SK-N-SH (cell line): ENCODE measurements at regions not wholly inside any gene's neighbourhood (a gene's known extent, or its start where the extent isn't known, plus 50 kb on each side); places are given as distances from the start of the nearest gene placed in this dataset.

Source experiments
- CTCF ChIA-PET: fragments of 300-600, 350-600 bp; formaldehyde crosslinking; extraction: SDS; loops from one replicate; lab custom pipeline; 2021; lab: Yijun Ruan, JAX
- POLR2A ChIA-PET: fragments of 350-600 bp; sonication (Branson Sonifier 250); formaldehyde crosslinking; extraction: SDS; loops from one replicate; lab custom pipeline; 2020; ENCODE audit warnings: antibody characterized with exemption, inconsistent platforms; lab: Yijun Ruan, JAX
- DNase-seq: peaks from one replicate; pipeline ENCODE4 v3.0.0; 2012
- H2AFZ ChIP-seq: fragments of 200-600 bp; sonication (generic); 2 replicates; pipeline ENCODE4 v1.8.1; 2016; ENCODE audit warnings: antibody characterized with exemption, mild to moderate bottlenecking, low read depth
- H3F3A ChIP-seq: fragments of 200-600 bp; sonication (generic); replicated peaks from 2 replicates; pipeline ENCODE3; 2016; ENCODE audit warnings: antibody characterized with exemption, mild to moderate bottlenecking; ENCODE audit not compliant: insufficient read depth
- H3K27ac ChIP-seq, 2 experiments: fragments of 200-500 bp in 1 of 2; fragments of 200-600 bp in 1 of 2; sonication (Bioruptor generic) in 1 of 2; sonication (generic), shearing (Covaris generic) in 1 of 2; 2 replicates each; pipeline versions ENCODE4 v1.5.1 to v1.6.1; 2014 to 2016; ENCODE audit warnings: low read depth in 2 of 2, inconsistent platforms in 1 of 2, low read length in 1 of 2, mild to moderate bottlenecking in 1 of 2, mixed read lengths in 1 of 2
- H3K27me3 ChIP-seq: fragments of 200-600 bp; sonication (generic), shearing (Covaris generic); 2 replicates; pipeline ENCODE4 v1.6.1; 2016; ENCODE audit warnings: mixed run types; ENCODE audit not compliant: insufficient read depth
- H3K36me3 ChIP-seq, 2 experiments: fragments of 200-500 bp in 1 of 2; fragments of 200-600 bp in 1 of 2; sonication (Bioruptor generic) in 1 of 2; sonication (generic) in 1 of 2; replicated peaks in 1 of 2; 2 replicates each; pipeline versions ENCODE3 to v1.5.1; 2014 to 2016; ENCODE audit warnings: low read length in 1 of 2, mild to moderate bottlenecking in 1 of 2; ENCODE audit not compliant: insufficient read depth in 2 of 2, control insufficient read depth in 1 of 2
- H3K4me1 ChIP-seq, 2 experiments: fragments of 200-500 bp in 1 of 2; fragments of 200-600 bp in 1 of 2; sonication (Bioruptor generic) in 1 of 2; sonication (generic), shearing (Covaris generic) in 1 of 2; 2 replicates each; pipeline versions ENCODE4 v1.5.1 to v1.6.1; 2014 to 2016; ENCODE audit warnings: low read depth in 1 of 2, low read length in 1 of 2, mixed run types in 1 of 2; ENCODE audit not compliant: insufficient read depth in 2 of 2, control insufficient read depth in 1 of 2
- H3K4me2 ChIP-seq: fragments of 200-600 bp; sonication (generic), shearing (Covaris generic); 2 replicates; pipeline ENCODE4 v1.6.1; 2017; ENCODE audit warnings: mixed run types
- H3K4me3 ChIP-seq, 2 experiments: fragments of 200-500 bp in 1 of 2; fragments of 200-600 bp in 1 of 2; sonication (Bioruptor generic) in 1 of 2; sonication (generic), shearing (Covaris generic) in 1 of 2; 2 replicates each; pipeline versions ENCODE4 v1.5.1 to v1.8.1; 2014 to 2016; ENCODE audit warnings: low read depth in 2 of 2, inconsistent platforms in 1 of 2, low read length in 1 of 2, mild to moderate bottlenecking in 1 of 2, mixed read lengths in 1 of 2, moderate library complexity in 1 of 2
- H3K79me2 ChIP-seq: fragments of 200-600 bp; sonication (generic); 2 replicates; pipeline ENCODE4 v1.8.1; 2017; ENCODE audit warnings: mild to moderate bottlenecking; ENCODE audit not compliant: insufficient read depth
- H3K9ac ChIP-seq: fragments of 200-600 bp; sonication (generic); 2 replicates; pipeline ENCODE4 v1.6.1; 2017; ENCODE audit warnings: mixed run types
- H3K9me2 ChIP-seq: fragments of 200-600 bp; sonication (generic); 2 replicates; pipeline ENCODE4 v1.6.1; 2017; ENCODE audit warnings: mixed run types
- H3K9me3 ChIP-seq: fragments of 200-600 bp; sonication (generic); 2 replicates; pipeline ENCODE4 v1.6.1; 2017; ENCODE audit warnings: mixed run types, mild to moderate bottlenecking, moderate library complexity
- H4K20me1 ChIP-seq: fragments of 200-600 bp; sonication (generic); 2 replicates; pipeline ENCODE4 v1.6.1; 2017; ENCODE audit warnings: mild to moderate bottlenecking, mixed run types; ENCODE audit not compliant: insufficient read depth
- CHD2 ChIP-seq: fragments of 150-350 bp; IDR thresholded peaks from 2 replicates; pipeline ENCODE4 v1.6.1; 2018; ENCODE audit warnings: low read length; ENCODE audit not compliant: partially characterized antibody
- ELF1 ChIP-seq: IDR thresholded peaks from 2 replicates; pipeline ENCODE4 v1.4.0; 2012
- EZH2phosphoT487 ChIP-seq: fragments of 200-600 bp; sonication (generic); IDR thresholded peaks from 2 replicates; pipeline ENCODE4 v1.6.1; 2017; ENCODE audit warnings: low read depth, mixed run types, mild to moderate bottlenecking, antibody characterized with exemption, moderate library complexity, borderline replicate concordance
- FOXJ3 ChIP-seq: sonication (generic); formaldehyde crosslinking; IDR thresholded peaks from 2 replicates; pipeline ENCODE4 v1.5.1; 2020; ENCODE audit warnings: mild to moderate bottlenecking, missing genetic modification reagents
- FOXM1 ChIP-seq: IDR thresholded peaks from 2 replicates; pipeline ENCODE4 v1.4.0; 2012; ENCODE audit warnings: low read depth, mild to moderate bottlenecking
- GATA2 ChIP-seq: sonication (generic); formaldehyde crosslinking; IDR thresholded peaks from 2 replicates; pipeline ENCODE4 v1.5.0; 2020; ENCODE audit warnings: mild to moderate bottlenecking, missing genetic modification reagents
- IRF3 ChIP-seq: fragments of 150-350 bp; IDR thresholded peaks from 2 replicates; pipeline ENCODE4 v1.6.1; 2016; ENCODE audit warnings: mild to moderate bottlenecking, low read depth, low read length
- MAX ChIP-seq: IDR thresholded peaks from 2 replicates; pipeline ENCODE4 v1.4.0; 2012; ENCODE audit warnings: low read depth
- MEF2A ChIP-seq: IDR thresholded peaks from 2 replicates; pipeline ENCODE4 v1.4.0; 2012; ENCODE audit warnings: low read depth, borderline replicate concordance
- MXI1 ChIP-seq: IDR thresholded peaks from 2 replicates; pipeline ENCODE4 v1.6.1; 2012; ENCODE audit warnings: mild to moderate bottlenecking, low read depth, low read length, improper control_type of control experiment
- NRF1 ChIP-seq: IDR thresholded peaks from 2 replicates; pipeline ENCODE4 v1.6.1; 2012; ENCODE audit warnings: low read depth, mild to moderate bottlenecking, low read length
- POLR2AphosphoS5 ChIP-seq: IDR thresholded peaks from 2 replicates; pipeline ENCODE4 v1.6.1; 2012; ENCODE audit warnings: low read depth, low read length
- RAD21 ChIP-seq: IDR thresholded peaks from 2 replicates; pipeline ENCODE4 v1.6.1; 2012; ENCODE audit warnings: mild to moderate bottlenecking, low read length
- REST ChIP-seq: IDR thresholded peaks from 2 replicates; pipeline ENCODE4 v1.6.1; 2012; ENCODE audit warnings: mild to moderate bottlenecking, low read depth, low read length, moderate library complexity
- RXRA ChIP-seq: IDR thresholded peaks from 2 replicates; pipeline ENCODE4 v1.4.0; 2012; ENCODE audit warnings: low read depth, mild to moderate bottlenecking, borderline replicate concordance
- SIN3A ChIP-seq: IDR thresholded peaks from 2 replicates; pipeline ENCODE4 v1.6.1; 2012; ENCODE audit warnings: low read depth, mild to moderate bottlenecking, low read length, moderate library complexity, borderline replicate concordance
- SMC3 ChIP-seq: IDR thresholded peaks from 2 replicates; pipeline ENCODE4 v1.6.1; 2012; ENCODE audit warnings: low read depth, low read length, improper control_type of control experiment
- TEAD4 ChIP-seq: IDR thresholded peaks from 2 replicates; pipeline ENCODE4 v1.4.0; 2012; ENCODE audit warnings: mild to moderate bottlenecking, borderline replicate concordance; ENCODE audit not compliant: insufficient read depth
- ZBTB33 ChIP-seq: IDR thresholded peaks from 2 replicates; pipeline ENCODE4 v1.4.0; 2012; ENCODE audit warnings: low read depth, borderline replicate concordance
- WGBS: methylation state at CpG from one replicate; pipeline ENCODE4 v1.1.6; 2017; ENCODE audit warnings: low lambda C conversion rate; 5-methylcytosine and 5-hydroxymethylcytosine counted together

- Histone ChIP-seq H3K4me1 (peaks cover 0 to 4% of the 10 kb centered on the region in 2 experiments; a peak in 1 of 4 replicates), H3K36me3 (no peaks in the 10 kb centered on the region), H3K9me2 (no peaks in the 10 kb centered on the region), H3K79me2 (no peaks in the 10 kb centered on the region), H3K4me3 (no peak overlapping the region), H3K4me2 (no peak overlapping the region), H3F3A (no peaks in the 10 kb centered on the region), H3K9ac (no peak overlapping the region), H3K9me3 (no peaks in the 10 kb centered on the region), H3K27me3 (no peaks in the 10 kb centered on the region), H4K20me1 (no peaks in the 10 kb centered on the region), H2AFZ (no peak overlapping the region), H3K27ac (no peak overlapping the region)
- POLR2A ChIA-PET, result interaction anchor here (1.1 kb wide), 1 partner anchor 275 kb away, joined by 3 read pairs; the partner anchor contains the start of gene ID2
- CTCF ChIA-PET, result interaction anchor here (1.1 kb wide), 1 partner anchor 11 kb away, joined by 3 read pairs; no protein-coding TSS in a partner anchor
- TF ChIP-seq MEF2A (no peak), FOXM1 (no peak), SIN3A (no peak), NRF1 (no peak), SMC3 (no peak), FOXJ3 (CRISPR knock-in tag) (no peak), GATA2 (CRISPR knock-in tag) (no peak), REST (no peak), MXI1 (no peak), IRF3 (no peak), ZBTB33 (no peak), RAD21 (no peak), MAX (no peak), TEAD4 (no peak), EZH2phosphoT487 (no peak), RXRA (no peak), POLR2AphosphoS5 (no peak), CHD2 (no peak), ELF1 (no peak)
- no peak for DNase-seq
- 65% methylated on average over 7 of the region's 7 CpGs for WGBS
Observed at GRCh38 chr2:8406271-8406670, 275.6 kb upstream of the ID2 start.
